ENCODE measurements at regions not wholly inside any gene's neighbourhood (a gene's known extent, or its start where the extent isn't known, plus 50 kb on each side); places are given as distances from the start of the nearest gene placed in this dataset.
"Not testable (repeated sequence)": the region's sequence is repeated elsewhere in the genome, so short reads cannot be mapped to it uniquely, and the experiment has no call there.

- DNase-seq = no peak
These were observed 95.0 kb upstream of the RUFY1 start for GRCh38 chr5:179455320-179455719.

DNA sequence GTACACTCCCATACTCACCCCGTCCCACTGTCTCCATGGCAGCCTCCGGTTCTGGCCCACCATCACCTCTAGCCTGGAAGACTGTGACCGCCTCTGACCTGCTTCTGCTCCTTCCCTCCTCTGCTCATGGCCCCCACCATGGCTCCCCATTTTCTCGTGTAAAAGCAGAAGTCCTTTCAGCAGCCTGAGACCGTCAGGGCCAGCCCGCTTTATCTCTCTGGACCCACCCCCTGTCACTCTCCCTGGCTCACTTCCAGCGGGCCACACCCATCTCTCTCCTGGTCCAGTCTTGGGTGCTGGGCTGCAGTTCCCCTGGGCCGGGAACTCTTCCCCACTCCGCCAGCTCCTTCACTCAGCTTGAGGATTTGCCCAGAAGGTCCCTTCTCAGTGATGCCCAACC lies 96.0 kb upstream of the RUFY1 start:
- DNase-seq = no peak

DNA sequence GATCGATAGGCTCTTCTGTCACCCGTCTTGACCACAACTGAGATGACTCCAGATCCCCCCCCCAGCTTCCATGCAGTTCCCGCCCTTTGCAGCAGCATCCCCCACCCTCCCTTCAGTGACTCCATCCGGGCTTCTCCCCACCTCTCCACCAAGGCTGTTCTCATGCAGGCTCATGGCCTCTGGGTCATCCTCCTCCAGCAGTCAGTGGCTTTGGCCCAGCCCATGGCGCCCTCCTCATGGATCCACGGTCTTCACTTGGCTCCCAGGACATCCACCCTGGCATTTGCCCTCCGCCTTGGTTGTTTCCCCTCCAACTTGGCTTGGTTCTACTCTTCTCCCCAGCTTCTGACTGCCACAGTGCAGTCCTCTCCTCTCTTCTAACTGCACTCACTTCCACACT lies 96.7 kb upstream of the RUFY1 start:
- DNase-seq = no peak

DNA sequence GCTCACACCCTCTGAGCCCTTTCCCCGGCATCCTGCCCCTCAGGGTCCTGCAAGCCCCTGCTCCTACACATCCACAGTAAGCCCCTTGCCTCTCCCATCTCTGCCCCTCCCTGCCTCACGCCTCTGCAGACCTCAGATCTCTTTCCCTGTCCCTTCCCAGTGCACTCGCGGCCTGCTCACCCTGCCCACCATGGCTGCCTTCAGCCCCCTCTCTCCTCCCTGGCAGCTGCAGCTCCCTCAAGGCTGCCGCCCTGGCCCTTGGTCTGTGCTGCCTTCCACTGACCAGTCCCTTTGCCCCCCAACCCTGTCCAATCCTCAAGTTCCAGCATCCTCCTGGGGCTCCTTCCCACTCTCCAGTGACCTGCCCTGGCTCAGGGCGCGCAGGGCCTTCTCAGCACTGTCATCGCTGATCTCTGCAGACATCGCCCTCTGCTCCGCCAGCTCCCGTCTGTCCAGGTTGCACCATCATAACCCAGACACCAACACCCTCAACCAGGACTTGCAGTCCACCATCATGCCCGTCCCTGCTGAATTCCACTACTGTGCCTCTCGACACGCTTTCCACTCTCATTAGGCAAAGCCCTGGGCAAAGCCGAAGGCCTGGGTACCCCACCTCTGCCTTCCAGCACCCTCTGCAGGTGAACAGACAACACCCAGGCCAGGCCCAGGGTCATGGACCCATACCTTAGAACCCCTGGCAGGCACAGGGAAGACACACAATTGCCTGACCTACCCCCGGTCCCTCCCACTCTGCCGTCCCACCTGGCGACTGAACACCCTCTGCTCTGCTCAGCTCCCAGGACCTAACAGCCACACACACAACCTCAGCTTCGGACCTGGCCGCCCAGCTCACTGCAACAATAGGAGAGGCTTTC lies 97.8 kb upstream of the RUFY1 start:
- DNase-seq = no peak

DNA sequence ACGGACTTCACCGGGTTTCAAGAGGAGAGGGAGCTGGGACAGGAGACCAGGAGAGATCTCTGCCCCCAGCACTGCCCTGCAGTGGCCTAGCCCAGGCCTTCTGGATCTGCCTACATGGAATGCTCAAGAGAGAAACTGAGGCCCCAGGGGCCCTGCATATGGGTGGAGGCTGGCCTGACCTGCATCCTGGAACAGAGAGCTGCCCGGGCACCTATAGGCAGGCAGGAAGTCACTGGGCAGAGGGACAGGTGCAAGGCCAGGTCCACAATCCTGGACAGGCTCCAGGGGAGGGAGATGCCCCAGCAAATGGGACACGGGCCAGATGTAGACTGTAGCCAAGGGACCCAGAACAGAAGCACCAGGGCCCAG lies 98.5 kb upstream of the RUFY1 start:
- DNase-seq = no peak

- DNase-seq = no peak
These were observed 99.1 kb upstream of the RUFY1 start for GRCh38 chr5:179451114-179451827.

- not testable (repeated sequence) for DNase-seq
These were observed 100.4 kb upstream of the RUFY1 start for GRCh38 chr5:179449950-179450349.

DNA sequence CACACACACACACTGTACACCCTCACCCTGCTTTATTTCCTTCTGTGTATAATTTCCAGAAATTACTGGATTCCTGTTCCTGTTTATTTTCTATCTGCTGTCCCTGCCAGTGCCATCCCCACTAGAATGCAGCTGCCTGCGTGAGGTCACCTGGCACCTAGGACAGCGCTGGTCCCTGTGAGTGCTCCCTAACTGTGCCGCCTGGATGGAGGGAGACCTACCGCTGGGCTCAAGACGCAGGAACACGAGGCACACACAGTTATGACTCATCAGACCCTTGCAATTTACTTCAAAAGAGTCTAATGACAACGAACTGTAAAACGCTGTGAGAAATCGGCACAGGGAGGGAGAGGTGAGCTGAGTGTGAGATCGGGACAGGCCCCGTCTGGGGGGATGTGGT lies 102.1 kb upstream of the RUFY1 start:
- DNase-seq = not testable (repeated sequence)

GRCh38 chr5:179442289-179442688 lies 97.0 kb upstream of the ADAMTS2 start:
- not testable (repeated sequence) for DNase-seq

DNA sequence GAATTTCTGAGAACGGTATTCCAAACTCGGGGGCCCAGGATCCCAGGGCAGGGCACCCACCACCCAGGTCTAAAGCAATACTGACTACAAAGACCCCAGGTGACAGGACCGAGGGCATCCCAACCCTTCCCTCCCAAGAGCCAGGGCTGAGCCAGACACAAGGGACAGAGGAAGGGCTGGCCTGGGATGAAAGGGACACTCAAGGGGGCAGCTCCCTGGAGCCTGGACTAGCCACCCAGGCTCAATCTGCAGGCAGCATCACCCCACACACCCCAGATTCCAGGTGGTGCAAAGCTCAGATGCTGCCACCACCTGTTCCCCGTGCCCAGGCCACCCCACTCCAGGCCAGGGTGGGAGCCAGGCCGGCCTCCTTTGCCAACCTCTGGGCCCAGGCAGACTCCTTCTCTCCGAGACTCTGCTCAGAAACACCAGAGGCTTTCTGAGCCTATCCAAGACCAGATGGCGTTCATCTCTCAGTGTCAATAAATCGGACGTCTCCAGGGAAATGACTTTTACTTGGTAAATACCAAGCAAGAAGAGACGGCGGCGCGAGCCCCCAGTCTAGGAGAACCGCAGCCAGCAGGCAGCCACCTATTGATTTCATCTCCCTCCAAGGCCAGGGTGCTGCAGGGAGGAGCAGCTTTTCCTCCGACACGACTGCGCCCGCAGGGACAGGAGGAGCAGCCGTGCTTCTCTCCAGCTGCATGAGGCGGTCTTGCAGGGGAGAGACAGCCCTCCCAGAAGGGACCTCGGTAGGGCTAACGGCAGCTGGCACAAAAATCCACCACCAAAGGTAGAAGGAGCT lies 94.1 kb upstream of the ADAMTS2 start:
- no peak for DNase-seq

GRCh38 chr5:179438461-179438860 lies 93.2 kb upstream of the ADAMTS2 start:
- DNase-seq = no peak

DNA sequence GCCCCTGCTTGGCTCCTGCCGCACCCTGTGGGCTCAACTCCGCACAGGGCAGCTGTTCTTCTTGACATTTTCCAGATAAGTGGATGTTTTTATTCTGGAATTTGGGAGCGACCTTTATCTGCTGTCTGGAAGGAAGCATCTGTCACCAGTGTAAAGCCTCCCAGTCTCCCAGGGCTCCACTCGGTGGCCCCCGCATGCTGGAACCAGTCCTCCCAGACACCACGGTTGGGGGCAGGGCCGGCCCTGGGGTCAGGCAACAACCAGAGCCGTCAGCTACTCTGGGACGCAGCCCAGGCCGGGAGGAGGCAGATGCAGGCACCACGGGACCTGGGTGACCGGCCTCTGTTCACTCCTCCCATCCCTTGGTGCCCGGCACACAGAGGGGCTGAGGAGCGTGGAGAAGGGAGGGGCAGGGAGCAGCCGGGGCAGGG lies 92.8 kb upstream of the ADAMTS2 start:
- DNase-seq = no peak

GRCh38 chr5:179437341-179438001 lies 92.2 kb upstream of the ADAMTS2 start:
- no peak for DNase-seq

DNA sequence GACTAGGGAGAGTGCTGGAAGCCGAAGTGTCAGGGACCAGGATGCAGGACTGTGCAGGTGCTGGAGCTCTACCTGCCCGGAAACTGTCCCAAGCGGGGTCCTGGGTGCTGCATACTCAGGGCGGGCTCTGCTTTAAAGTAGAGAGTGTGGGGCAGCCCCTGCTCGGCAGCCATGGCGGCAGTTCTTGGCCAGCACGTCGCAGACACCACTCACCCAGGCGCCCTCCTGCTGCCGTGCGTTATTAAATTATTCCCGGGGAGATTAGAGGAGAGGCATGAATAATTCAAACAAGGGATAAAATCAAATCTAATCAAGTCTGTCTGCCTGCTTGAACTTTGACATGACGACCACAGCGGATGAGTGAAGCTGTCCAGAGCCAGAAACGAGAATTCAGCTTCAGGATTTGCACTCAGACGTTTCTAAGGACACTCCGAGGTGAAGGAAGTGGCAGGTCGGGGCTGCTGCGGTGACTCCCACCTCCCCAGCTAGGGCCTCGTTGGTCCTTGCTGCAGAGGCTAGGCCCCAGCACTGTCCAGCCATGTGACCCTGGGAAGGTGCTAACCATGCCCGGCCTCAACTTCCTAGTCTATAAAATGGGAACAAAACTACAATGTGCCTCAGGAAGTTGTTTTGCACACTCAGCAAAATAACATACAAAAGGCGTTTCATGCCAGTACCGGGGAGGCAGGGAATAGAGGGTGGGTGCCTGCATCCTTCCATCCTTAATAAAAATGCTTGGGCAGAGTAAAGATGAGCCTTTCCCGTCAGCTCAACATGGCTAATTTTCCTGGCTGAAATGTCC lies 91.3 kb upstream of the ADAMTS2 start:
- DNase-seq = no peak

DNA sequence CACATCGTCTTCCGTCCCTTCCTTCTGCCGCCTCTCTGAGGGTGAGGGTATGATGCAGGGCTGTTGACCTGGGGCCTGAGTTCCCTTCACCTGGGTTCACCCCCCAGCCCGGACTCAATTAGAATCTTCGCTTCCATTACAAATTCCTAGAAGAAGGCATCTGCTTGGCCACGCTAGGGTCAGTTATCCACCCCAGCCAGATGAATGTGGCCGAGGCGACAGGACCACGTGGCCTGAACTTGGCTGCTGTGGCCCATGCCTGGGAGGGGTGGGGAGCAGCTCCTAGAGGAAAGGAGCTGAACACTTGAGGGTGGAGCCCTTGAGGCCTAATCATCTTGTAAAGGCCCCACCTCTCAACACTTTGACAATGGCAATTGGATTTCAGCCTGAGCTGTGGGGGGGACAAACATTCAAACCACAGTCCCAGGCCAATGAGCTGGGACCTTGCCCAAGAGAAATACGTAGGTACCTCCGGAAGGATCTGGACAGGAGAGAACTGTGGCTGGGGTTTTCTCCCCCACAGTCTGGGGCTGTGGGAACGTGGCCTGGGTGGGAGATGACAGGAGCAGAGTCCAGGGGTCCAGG lies 90.6 kb upstream of the ADAMTS2 start:
- DNase-seq = no peak

DNA sequence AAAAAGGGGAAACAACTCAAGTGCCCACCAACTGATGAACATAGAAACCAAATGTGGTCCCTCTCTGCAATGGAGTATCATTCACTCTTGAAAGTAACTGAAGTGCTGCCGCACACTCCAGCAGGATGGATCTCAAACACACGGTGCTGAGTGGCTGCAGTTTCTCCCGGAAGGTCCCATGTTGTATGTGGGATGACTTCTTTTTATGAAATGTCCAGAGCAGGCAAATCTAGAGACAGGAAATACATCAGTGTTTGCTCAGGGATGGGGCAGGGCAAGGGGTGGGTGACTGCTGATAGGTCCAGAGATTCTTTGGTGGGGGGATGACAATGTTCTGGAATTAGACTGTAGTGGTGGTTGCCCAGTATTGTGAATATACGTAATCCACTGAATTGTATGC lies 89.9 kb upstream of the ADAMTS2 start:
- DNase-seq = no peak

- no peak for DNase-seq
These were observed 87.3 kb upstream of the ADAMTS2 start for GRCh38 chr5:179432547-179432946.

DNA sequence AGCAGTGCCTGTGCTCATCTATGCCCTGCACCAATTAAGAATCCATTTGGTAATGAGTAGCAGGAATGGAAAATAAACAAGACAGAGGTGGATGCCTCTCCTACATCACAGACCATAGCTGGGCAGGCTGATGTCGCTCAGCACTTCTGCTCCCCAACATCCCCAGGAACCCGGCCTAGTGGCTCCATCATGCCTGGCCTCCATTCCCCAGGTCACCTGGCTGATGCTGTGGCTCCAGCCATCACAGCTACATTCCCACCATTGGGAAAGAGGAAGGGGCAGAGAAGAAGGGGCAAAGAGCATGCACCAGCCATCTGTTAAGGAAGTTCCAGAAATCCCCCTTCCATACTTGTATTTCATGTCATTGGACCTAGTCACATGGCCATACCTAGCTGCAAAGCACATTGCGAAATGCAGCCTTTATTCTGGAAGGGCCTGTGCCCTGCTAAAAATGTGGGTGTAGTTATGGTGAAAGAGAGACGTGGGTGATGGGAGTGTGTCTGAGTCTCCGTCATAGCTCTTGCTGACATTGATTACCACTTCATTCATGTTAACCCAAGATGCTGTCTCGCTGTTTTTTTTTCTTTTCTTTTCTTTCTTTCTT lies 86.1 kb upstream of the ADAMTS2 start:
- DNase-seq = no peak

GRCh38 chr5:179430193-179431175 lies 85.2 kb upstream of the ADAMTS2 start:
- DNase-seq = no peak

- no peak for DNase-seq
These were observed 82.4 kb upstream of the ADAMTS2 start for GRCh38 chr5:179427676-179428056.

All from COR-L47 (cell line).